Activated T-helper 17 cell treated with anti-CD3 and anti-CD28 coated beads, Interleukin-2, amount 50 U/mL, for 72 hours (primary cell): ENCODE measurements at regions not wholly inside any gene's neighbourhood (a gene's known extent, or its start where the extent isn't known, plus 50 kb on each side); places are given as distances from the start of the nearest gene placed in this dataset.
"Not testable (repeated sequence)": the region's sequence is repeated elsewhere in the genome, so short reads cannot be mapped to it uniquely, and the experiment has no call there.

Experiments
- ATAC-seq: fragments of 150-1000 bp; cut with Tn5 transposase; replicated peaks from 2 replicates; pipeline ENCODE4 v1.10.0; 2021; ENCODE audit warnings: mild to moderate bottlenecking, moderate library complexity
- H3K27ac Mint-ChIP-seq: one replicate; pipeline ENCODE4 v1.8.0; 2022; ENCODE audit warnings: mixed read lengths
- H3K27me3 Mint-ChIP-seq: one replicate; pipeline ENCODE4 v1.8.0; 2022; ENCODE audit warnings: mixed read lengths
- H3K36me3 Mint-ChIP-seq: one replicate; pipeline ENCODE4 v1.8.0; 2022; ENCODE audit warnings: low read depth, mild to moderate bottlenecking, mixed read lengths
- H3K4me1 Mint-ChIP-seq: one replicate; pipeline ENCODE4 v1.8.0; 2022; ENCODE audit warnings: mixed read lengths
- H3K4me3 Mint-ChIP-seq: one replicate; pipeline ENCODE4 v1.8.0; 2022; ENCODE audit warnings: mild to moderate bottlenecking, mixed read lengths
- H3K9me3 Mint-ChIP-seq: one replicate; pipeline ENCODE4 v1.8.0; 2022; ENCODE audit warnings: mixed read lengths

GRCh38 chr7:79781716-79782115 is 328.2 kb upstream of the MAGI2 start:
- Mint-ChIP-seq H3K4me3 (no peak overlapping the region), H3K36me3 (no peaks in the 10 kb centered on the region), H3K27ac (no peak overlapping the region), H3K27me3 (no peaks in the 10 kb centered on the region), H3K4me1 (no peaks in the 10 kb centered on the region), H3K9me3 (peaks cover 17% of the 10 kb centered on the region)
- no peak for ATAC-seq

- H3K27ac Mint-ChIP-seq, result no peak overlapping the region
- H3K36me3 Mint-ChIP-seq, result no peaks in the 10 kb centered on the region
- H3K4me3 Mint-ChIP-seq, result no peak overlapping the region
- no peaks in the 10 kb centered on the region for H3K4me1 Mint-ChIP-seq
- peaks cover 15% of the 10 kb centered on the region for H3K9me3 Mint-ChIP-seq
- ATAC-seq, result no peak
- no peaks in the 10 kb centered on the region for H3K27me3 Mint-ChIP-seq
Observed at GRCh38 chr7:79778786-79779770, 325.6 kb upstream of the MAGI2 start.

GRCh38 chr7:79775911-79776310 is 322.4 kb upstream of the MAGI2 start:
- H3K27ac Mint-ChIP-seq, result no peak overlapping the region

GRCh38 chr7:79774150-79774549 is 320.7 kb upstream of the MAGI2 start:
- no peak overlapping the region for H3K27ac Mint-ChIP-seq
- no peaks in the 10 kb centered on the region for H3K36me3 Mint-ChIP-seq
- H3K4me1 Mint-ChIP-seq, result no peaks in the 10 kb centered on the region
- no peak overlapping the region for H3K4me3 Mint-ChIP-seq
- no peaks in the 10 kb centered on the region for H3K27me3 Mint-ChIP-seq
- ATAC-seq, result no peak
- H3K9me3 Mint-ChIP-seq, result peaks cover 5% of the 10 kb centered on the region

More at GRCh38 chr7:79775911-79776310, 322.4 kb upstream of the MAGI2 start:
- H3K4me3 Mint-ChIP-seq, result no peak overlapping the region
- no peak for ATAC-seq
- H3K9me3 Mint-ChIP-seq, result peaks cover 5% of the 10 kb centered on the region
- H3K27me3 Mint-ChIP-seq, result no peaks in the 10 kb centered on the region
- H3K4me1 Mint-ChIP-seq, result no peaks in the 10 kb centered on the region
- H3K36me3 Mint-ChIP-seq, result no peaks in the 10 kb centered on the region

- no peak for ATAC-seq
- no peaks in the 10 kb centered on the region for H3K9me3 Mint-ChIP-seq
- H3K36me3 Mint-ChIP-seq, result no peaks in the 10 kb centered on the region
- H3K4me3 Mint-ChIP-seq, result no peak overlapping the region
- no peak overlapping the region for H3K27ac Mint-ChIP-seq
- H3K27me3 Mint-ChIP-seq, result no peaks in the 10 kb centered on the region
- no peaks in the 10 kb centered on the region for H3K4me1 Mint-ChIP-seq
Observed at GRCh38 chr7:79770970-79771369, 317.5 kb upstream of the MAGI2 start.

GRCh38 chr7:79770063-79770462 is 316.6 kb upstream of the MAGI2 start:
- Mint-ChIP-seq H3K9me3 (no peaks in the 10 kb centered on the region), H3K4me1 (no peaks in the 10 kb centered on the region), H3K36me3 (no peaks in the 10 kb centered on the region), H3K4me3 (no peak overlapping the region), H3K27me3 (no peaks in the 10 kb centered on the region), H3K27ac (no peak overlapping the region)
- no peak for ATAC-seq

- not testable (repeated sequence) for H3K4me3 Mint-ChIP-seq, H3K36me3 Mint-ChIP-seq, H3K27me3 Mint-ChIP-seq, H3K27ac Mint-ChIP-seq, H3K4me1 Mint-ChIP-seq, H3K9me3 Mint-ChIP-seq, ATAC-seq
Observed at GRCh38 chr7:79767876-79768560, 314.6 kb upstream of the MAGI2 start.

GRCh38 chr7:79767192-79767591 is 313.7 kb upstream of the MAGI2 start:
- not testable (repeated sequence) for H3K27ac Mint-ChIP-seq, H3K4me1 Mint-ChIP-seq, H3K36me3 Mint-ChIP-seq, ATAC-seq, H3K9me3 Mint-ChIP-seq, H3K27me3 Mint-ChIP-seq, H3K4me3 Mint-ChIP-seq

GRCh38 chr7:79761876-79762429 is 308.5 kb upstream of the MAGI2 start:
- no peak for ATAC-seq
- H3K4me3 Mint-ChIP-seq, result no peak overlapping the region
- H3K27me3 Mint-ChIP-seq, result no peaks in the 10 kb centered on the region
- H3K9me3 Mint-ChIP-seq, result peaks cover 16% of the 10 kb centered on the region
- no peaks in the 10 kb centered on the region for H3K4me1 Mint-ChIP-seq
- no peaks in the 10 kb centered on the region for H3K36me3 Mint-ChIP-seq
- H3K27ac Mint-ChIP-seq, result no peak overlapping the region

- not testable (repeated sequence) for H3K4me1 Mint-ChIP-seq, H3K4me3 Mint-ChIP-seq, H3K36me3 Mint-ChIP-seq, ATAC-seq, H3K27me3 Mint-ChIP-seq, H3K27ac Mint-ChIP-seq
- H3K9me3 Mint-ChIP-seq, result peaks cover 12% of the 10 kb centered on the region
Observed at GRCh38 chr7:79750941-79751340, 297.5 kb upstream of the MAGI2 start.

GRCh38 chr7:79749856-79750255 is 296.4 kb upstream of the MAGI2 start:
- Mint-ChIP-seq H3K4me3 (no peak overlapping the region), H3K9me3 (peaks cover 15% of the 10 kb centered on the region), H3K27me3 (no peaks in the 10 kb centered on the region), H3K27ac (no peak overlapping the region), H3K4me1 (no peaks in the 10 kb centered on the region), H3K36me3 (no peaks in the 10 kb centered on the region)
- no peak for ATAC-seq

- ATAC-seq, result no peak
- Mint-ChIP-seq H3K36me3 (no peaks in the 10 kb centered on the region), H3K27ac (no peak overlapping the region), H3K9me3 (peaks cover 10% of the 10 kb centered on the region), H3K27me3 (no peaks in the 10 kb centered on the region), H3K4me1 (no peaks in the 10 kb centered on the region), H3K4me3 (no peak overlapping the region)
Observed at GRCh38 chr7:79741684-79742083, 288.2 kb upstream of the MAGI2 start.

- H3K36me3 Mint-ChIP-seq, result no peaks in the 10 kb centered on the region
- H3K27me3 Mint-ChIP-seq, result no peaks in the 10 kb centered on the region
- H3K27ac Mint-ChIP-seq, result no peak overlapping the region
- H3K4me3 Mint-ChIP-seq, result no peak overlapping the region
- no peaks in the 10 kb centered on the region for H3K4me1 Mint-ChIP-seq
- H3K9me3 Mint-ChIP-seq, result peaks cover 7% of the 10 kb centered on the region
- no peak for ATAC-seq
Observed at GRCh38 chr7:79740076-79740475, 286.6 kb upstream of the MAGI2 start.

- H3K4me1 Mint-ChIP-seq, H3K27me3 Mint-ChIP-seq, H3K27ac Mint-ChIP-seq, H3K36me3 Mint-ChIP-seq, H3K4me3 Mint-ChIP-seq, ATAC-seq: not testable (repeated sequence)
- peaks cover 10% of the 10 kb centered on the region for H3K9me3 Mint-ChIP-seq
Observed at GRCh38 chr7:79739036-79739709, 285.7 kb upstream of the MAGI2 start.
